ENCODE measurements at regions not wholly inside any gene's neighbourhood (a gene's known extent, or its start where the extent isn't known, plus 50 kb on each side); places are given as distances from the start of the nearest gene placed in this dataset.

- Histone ChIP-seq H3K27me3 (no peaks in the 10 kb centered on the region), H4K20me1 (ENCODE audit: low read depth) (no peaks in the 10 kb centered on the region), H3K9ac (no peak overlapping the region), H2AFZ (replicated peaks) (no peak overlapping the region), H3K36me3 (no peaks in the 10 kb centered on the region), H3K4me2 (no peak overlapping the region), H3K9me3 (ENCODE audit: low read depth) (no peaks in the 10 kb centered on the region), H3F3A (ENCODE audit: low read depth) (no peaks in the 10 kb centered on the region), H3K4me1 (no peaks in the 10 kb centered on the region), H3K79me2 (ENCODE audit: low read depth) (no peaks in the 10 kb centered on the region), H3K27ac (no peak overlapping the region), H3K4me3 (no peak overlapping the region)
- DNase-seq (ENCODE audit: low spot score): no peak
- Mint-ChIP-seq H3K36me3 (no peaks in the 10 kb centered on the region), H3K9me3 (peaks cover 8% of the 10 kb centered on the region), H3K4me1 (no peaks in the 10 kb centered on the region), H3K4me3 (no peak overlapping the region), H3K27me3 (ENCODE audit: insufficient read depth, low read depth) (no peaks in the 10 kb centered on the region), H3K27ac (no peak overlapping the region)
- TF ChIP-seq EZH2phosphoT487 (IDR thresholded peaks at IDR 0.05) (no peak), CTCF (IDR thresholded peaks at IDR 0.05) (no peak), EZH2 (IDR thresholded peaks at IDR 0.05) (no peak)
These were observed 711.7 kb upstream of the EDIL3 start for GRCh38 chr5:85096421-85096820.

GRCh38 chr5:85108471-85108870 lies 723.8 kb upstream of the EDIL3 start:
- no peaks in the 10 kb centered on the region for H3K4me1 ChIP-seq
- no peaks in the 10 kb centered on the region for H4K20me1 ChIP-seq (ENCODE audit: low read depth)
- no peaks in the 10 kb centered on the region for H3K9me3 ChIP-seq (ENCODE audit: low read depth)
- H3K4me1 Mint-ChIP-seq: no peaks in the 10 kb centered on the region
- no peak overlapping the region for H3K27ac ChIP-seq
- H3K9me3 Mint-ChIP-seq: no peaks in the 10 kb centered on the region
- TF ChIP-seq CTCF (IDR thresholded peaks at IDR 0.05) (peak; percentile 37), EZH2phosphoT487 (IDR thresholded peaks at IDR 0.05) (no peak)
- no peak overlapping the region for H3K4me2 ChIP-seq
- H3K27me3 Mint-ChIP-seq (ENCODE audit: insufficient read depth, low read depth): no peaks in the 10 kb centered on the region
- H2AFZ ChIP-seq (replicated peaks): no peak overlapping the region
- no peaks in the 10 kb centered on the region for H3K27me3 ChIP-seq
- H3F3A ChIP-seq (ENCODE audit: low read depth): no peaks in the 10 kb centered on the region
- H3K4me3 ChIP-seq: no peak overlapping the region
- DNase-seq (ENCODE audit: low spot score): peak; percentile 2
- no peaks in the 10 kb centered on the region for H3K36me3 Mint-ChIP-seq
- H3K9ac ChIP-seq: no peak overlapping the region
- no peak overlapping the region for H3K4me3 Mint-ChIP-seq
- no peak overlapping the region for H3K27ac Mint-ChIP-seq
- no peaks in the 10 kb centered on the region for H3K79me2 ChIP-seq (ENCODE audit: low read depth)
- no peaks in the 10 kb centered on the region for H3K36me3 ChIP-seq

- H3K36me3 ChIP-seq: no peaks in the 10 kb centered on the region
- H3K4me3 ChIP-seq: no peak overlapping the region
- H3K4me1 ChIP-seq: no peaks in the 10 kb centered on the region
- H3K9me3 Mint-ChIP-seq: no peaks in the 10 kb centered on the region
- no peak overlapping the region for H2AFZ ChIP-seq (replicated peaks)
- no peak overlapping the region for H3K4me2 ChIP-seq
- H3K27ac Mint-ChIP-seq: no peak overlapping the region
- no peaks in the 10 kb centered on the region for H3K79me2 ChIP-seq (ENCODE audit: low read depth)
- H3K27me3 Mint-ChIP-seq (ENCODE audit: insufficient read depth, low read depth): no peaks in the 10 kb centered on the region
- H3K27me3 ChIP-seq: no peaks in the 10 kb centered on the region
- DNase-seq (ENCODE audit: low spot score): no peak
- no peaks in the 10 kb centered on the region for H3K36me3 Mint-ChIP-seq
- H3F3A ChIP-seq (ENCODE audit: low read depth): no peaks in the 10 kb centered on the region
- TF ChIP-seq CTCF (IDR thresholded peaks at IDR 0.05): no peak
- TF ChIP-seq EZH2phosphoT487 (IDR thresholded peaks at IDR 0.05): no peak
- TF ChIP-seq EZH2 (IDR thresholded peaks at IDR 0.05): no peak
- H3K9ac ChIP-seq: no peak overlapping the region
- no peaks in the 10 kb centered on the region for H3K4me1 Mint-ChIP-seq
- no peak overlapping the region for H3K4me3 Mint-ChIP-seq
- H4K20me1 ChIP-seq (ENCODE audit: low read depth): no peaks in the 10 kb centered on the region
- H3K27ac ChIP-seq: no peak overlapping the region
- H3K9me3 ChIP-seq (ENCODE audit: low read depth): no peaks in the 10 kb centered on the region
These were observed 724.9 kb upstream of the EDIL3 start for GRCh38 chr5:85109616-85110015.

GRCh38 chr5:85132269-85132668 lies 747.6 kb upstream of the EDIL3 start:
- Histone ChIP-seq H3K27ac (no peak overlapping the region), H4K20me1 (ENCODE audit: low read depth) (no peaks in the 10 kb centered on the region), H3K4me2 (no peak overlapping the region), H3K4me1 (no peaks in the 10 kb centered on the region), H3F3A (ENCODE audit: low read depth) (no peaks in the 10 kb centered on the region), H3K79me2 (ENCODE audit: low read depth) (no peaks in the 10 kb centered on the region), H3K4me3 (no peak overlapping the region), H3K9ac (no peak overlapping the region), H3K27me3 (no peaks in the 10 kb centered on the region), H3K36me3 (no peaks in the 10 kb centered on the region), H3K9me3 (ENCODE audit: low read depth) (no peaks in the 10 kb centered on the region), H2AFZ (replicated peaks) (no peak overlapping the region)
- TF ChIP-seq EZH2 (IDR thresholded peaks at IDR 0.05): no peak
- TF ChIP-seq EZH2phosphoT487 (IDR thresholded peaks at IDR 0.05): no peak
- no peak for TF ChIP-seq CTCF (IDR thresholded peaks at IDR 0.05)
- Mint-ChIP-seq H3K4me1 (no peaks in the 10 kb centered on the region), H3K9me3 (no peaks in the 10 kb centered on the region), H3K4me3 (no peak overlapping the region), H3K36me3 (no peaks in the 10 kb centered on the region), H3K27ac (no peak overlapping the region), H3K27me3 (ENCODE audit: insufficient read depth, low read depth) (no peaks in the 10 kb centered on the region)
- no peak for DNase-seq (ENCODE audit: low spot score)

All from neural progenitor cell (in vitro differentiated cells).